ENCODE measurements at regions not wholly inside any gene's neighbourhood (a gene's known extent, or its start where the extent isn't known, plus 50 kb on each side); places are given as distances from the start of the nearest gene placed in this dataset.

DNA sequence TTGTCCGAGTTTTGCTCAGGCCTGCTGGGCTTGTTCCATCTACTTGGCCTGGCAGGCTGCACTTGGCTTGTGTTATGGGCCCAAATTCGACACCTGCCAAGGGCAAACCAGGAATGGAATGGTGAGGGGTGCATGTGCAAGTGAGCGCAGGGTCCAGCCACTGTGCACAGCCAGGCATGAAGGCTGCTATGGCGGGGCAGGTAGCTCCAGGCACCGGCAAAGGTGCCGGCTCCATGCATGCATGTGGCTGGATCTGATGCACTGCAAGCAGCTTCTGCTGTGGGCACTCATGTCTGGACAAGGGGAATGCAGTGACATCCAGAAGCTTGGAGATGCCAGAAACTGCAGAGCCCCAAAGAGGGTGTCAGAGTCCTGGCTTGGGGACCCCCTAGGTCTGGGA is 463.0 kb downstream of the EPHA3 start:
- no peak for DNase-seq
- H4K8ac ChIP-seq (ENCODE audit: low read depth, low read length): no peak overlapping the region
- no peak overlapping the region for H3K23ac ChIP-seq (ENCODE audit: low read length)
- no CpG with 5 or more reads among the region's 6 CpGs for WGBS (ENCODE audit: extremely low coverage, insufficient coverage, low lambda C conversion rate)
- H2BK120ac ChIP-seq (ENCODE audit: low read depth, low read length): no peak overlapping the region
- no peak overlapping the region for H3K18ac ChIP-seq (ENCODE audit: low read length)
- no peak overlapping the region for H3K9ac ChIP-seq (ENCODE audit: low read length)
- no peak overlapping the region for H2AK5ac ChIP-seq (ENCODE audit: low read length)
- H3K4me3 ChIP-seq (ENCODE audit: low read length): no peak overlapping the region
- no peak overlapping the region for H4K5ac ChIP-seq (ENCODE audit: low read length)
- H3K4ac ChIP-seq (ENCODE audit: low read depth, low read length): no peak overlapping the region
- H3K36me3 ChIP-seq (ENCODE audit: control insufficient read depth, insufficient read depth, low read length): no peaks in the 10 kb centered on the region
- H3K27me3 ChIP-seq (ENCODE audit: insufficient read depth, low read length, poor library complexity): no peaks in the 10 kb centered on the region
- H2BK5ac ChIP-seq (ENCODE audit: low read length): no peak overlapping the region
- no peak overlapping the region for H2BK15ac ChIP-seq (replicated peaks; ENCODE audit: low read depth)
- no peaks in the 10 kb centered on the region for H3K79me2 ChIP-seq (ENCODE audit: control insufficient read depth, insufficient read depth, low read length)
- H3K4me1 ChIP-seq (ENCODE audit: control insufficient read depth, low read depth, low read length): no peaks in the 10 kb centered on the region
- H3K27ac ChIP-seq (ENCODE audit: low read depth, low read length): no peak overlapping the region
- no peaks in the 10 kb centered on the region for H3K79me1 ChIP-seq (ENCODE audit: low read length)
- no peak overlapping the region for H3K56ac ChIP-seq (ENCODE audit: low read length)
- H3K4me2 ChIP-seq (ENCODE audit: low read length): no peak overlapping the region

DNA sequence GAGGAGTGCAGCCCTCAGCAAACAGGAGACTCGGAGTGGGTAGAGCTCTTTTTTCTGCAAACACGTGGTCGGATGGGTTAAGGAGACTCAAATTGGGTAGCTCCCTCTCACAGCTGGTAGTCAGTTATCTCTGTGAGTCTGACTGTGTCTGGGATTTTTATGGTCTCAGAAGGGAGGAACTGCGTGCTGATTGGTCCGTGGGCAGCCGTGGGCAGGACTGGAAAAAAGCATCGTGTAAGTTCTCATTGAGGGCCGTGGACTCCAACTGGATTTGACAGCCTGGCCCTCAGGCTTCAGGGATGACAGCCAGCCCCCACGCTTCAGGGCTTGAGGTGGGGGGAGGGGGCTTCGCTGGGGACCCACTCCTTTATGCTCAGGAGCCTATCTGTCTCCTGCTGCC is 463.9 kb downstream of the EPHA3 start:
- Histone ChIP-seq H3K79me1 (ENCODE audit: low read length) (no peaks in the 10 kb centered on the region), H3K23ac (ENCODE audit: low read length) (no peak overlapping the region), H2BK15ac (replicated peaks; ENCODE audit: low read depth) (no peak overlapping the region), H3K27ac (ENCODE audit: low read depth, low read length) (no peak overlapping the region), H2BK120ac (ENCODE audit: low read depth, low read length) (no peak overlapping the region), H4K5ac (ENCODE audit: low read length) (no peak overlapping the region), H2BK5ac (ENCODE audit: low read length) (no peak overlapping the region), H4K8ac (ENCODE audit: low read depth, low read length) (no peak overlapping the region), H2AK5ac (ENCODE audit: low read length) (no peak overlapping the region), H3K4me3 (ENCODE audit: low read length) (no peak overlapping the region), H3K36me3 (ENCODE audit: control insufficient read depth, insufficient read depth, low read length) (no peaks in the 10 kb centered on the region), H3K79me2 (ENCODE audit: control insufficient read depth, insufficient read depth, low read length) (no peaks in the 10 kb centered on the region), H3K4me1 (ENCODE audit: control insufficient read depth, low read depth, low read length) (no peaks in the 10 kb centered on the region), H3K9ac (ENCODE audit: low read length) (no peak overlapping the region), H3K4me2 (ENCODE audit: low read length) (no peak overlapping the region), H3K4ac (ENCODE audit: low read depth, low read length) (no peak overlapping the region), H3K27me3 (ENCODE audit: insufficient read depth, low read length, poor library complexity) (no peaks in the 10 kb centered on the region), H3K18ac (ENCODE audit: low read length) (no peak overlapping the region), H3K56ac (ENCODE audit: low read length) (no peak overlapping the region)
- DNase-seq: no peak
- WGBS (ENCODE audit: extremely low coverage, insufficient coverage, low lambda C conversion rate): no CpG with 5 or more reads among the region's 10 CpGs

DNA sequence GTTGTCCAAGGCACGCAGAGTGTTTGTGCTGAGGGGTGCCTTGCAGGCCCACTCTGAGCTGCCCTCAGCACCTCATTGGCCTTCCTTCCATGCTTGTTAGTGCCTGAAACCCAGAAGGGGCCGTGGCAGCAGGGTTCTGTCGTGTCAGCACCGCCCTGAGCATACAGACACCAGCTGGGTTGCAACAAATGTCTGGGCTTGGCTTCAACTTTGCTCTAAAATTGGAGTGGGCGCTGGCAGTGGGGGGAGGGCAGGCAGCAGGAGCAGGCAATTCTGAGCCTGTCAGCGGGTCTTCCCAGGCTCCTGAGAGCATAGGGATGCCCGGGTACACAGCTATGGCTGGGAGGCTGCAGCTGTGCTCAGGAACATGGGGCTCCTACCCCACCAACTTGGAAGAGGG is 464.3 kb downstream of the EPHA3 start:
- Histone ChIP-seq H3K36me3 (ENCODE audit: control insufficient read depth, insufficient read depth, low read length) (no peaks in the 10 kb centered on the region), H3K9ac (ENCODE audit: low read length) (no peak overlapping the region), H3K4me3 (ENCODE audit: low read length) (no peak overlapping the region), H2BK5ac (ENCODE audit: low read length) (no peak overlapping the region), H2BK120ac (ENCODE audit: low read depth, low read length) (no peak overlapping the region), H3K4me1 (ENCODE audit: control insufficient read depth, low read depth, low read length) (no peaks in the 10 kb centered on the region), H3K79me1 (ENCODE audit: low read length) (no peaks in the 10 kb centered on the region), H3K4ac (ENCODE audit: low read depth, low read length) (no peak overlapping the region), H3K79me2 (ENCODE audit: control insufficient read depth, insufficient read depth, low read length) (no peaks in the 10 kb centered on the region), H4K8ac (ENCODE audit: low read depth, low read length) (no peak overlapping the region), H3K27me3 (ENCODE audit: insufficient read depth, low read length, poor library complexity) (no peaks in the 10 kb centered on the region), H3K23ac (ENCODE audit: low read length) (no peak overlapping the region), H3K27ac (ENCODE audit: low read depth, low read length) (no peak overlapping the region), H4K5ac (ENCODE audit: low read length) (no peak overlapping the region), H3K56ac (ENCODE audit: low read length) (no peak overlapping the region), H3K18ac (ENCODE audit: low read length) (no peak overlapping the region), H2BK15ac (replicated peaks; ENCODE audit: low read depth) (no peak overlapping the region), H3K4me2 (ENCODE audit: low read length) (no peak overlapping the region), H2AK5ac (ENCODE audit: low read length) (no peak overlapping the region)
- no CpG with 5 or more reads among the region's 7 CpGs for WGBS (ENCODE audit: extremely low coverage, insufficient coverage, low lambda C conversion rate)
- no peak for DNase-seq

DNA sequence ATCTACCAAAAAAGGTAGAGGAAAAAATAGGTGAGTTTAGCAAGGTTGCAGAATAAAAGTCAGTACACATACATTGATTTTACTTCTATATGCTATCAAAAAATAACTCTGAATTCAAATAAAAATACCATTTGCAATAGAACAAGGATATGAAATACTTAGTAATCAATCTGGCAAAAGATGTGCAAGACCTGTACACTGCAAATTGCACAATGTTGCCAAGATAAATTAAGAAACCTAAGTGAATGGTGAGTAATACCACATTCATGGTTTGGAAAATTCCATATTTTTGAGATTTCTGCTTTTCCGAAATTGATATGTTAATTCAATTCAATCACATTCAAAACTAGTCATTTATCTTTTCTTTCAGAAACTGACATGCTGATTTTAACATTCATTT is 464.8 kb downstream of the EPHA3 start:
- Histone ChIP-seq H3K79me2 (ENCODE audit: control insufficient read depth, insufficient read depth, low read length) (no peaks in the 10 kb centered on the region), H2AK5ac (ENCODE audit: low read length) (no peak overlapping the region), H3K9ac (ENCODE audit: low read length) (no peak overlapping the region), H3K27me3 (ENCODE audit: insufficient read depth, low read length, poor library complexity) (no peaks in the 10 kb centered on the region), H2BK120ac (ENCODE audit: low read depth, low read length) (no peak overlapping the region), H3K4me2 (ENCODE audit: low read length) (no peak overlapping the region), H3K4ac (ENCODE audit: low read depth, low read length) (no peak overlapping the region), H3K56ac (ENCODE audit: low read length) (no peak overlapping the region), H3K36me3 (ENCODE audit: control insufficient read depth, insufficient read depth, low read length) (no peaks in the 10 kb centered on the region), H2BK15ac (replicated peaks; ENCODE audit: low read depth) (no peak overlapping the region), H3K18ac (ENCODE audit: low read length) (no peak overlapping the region), H3K27ac (ENCODE audit: low read depth, low read length) (no peak overlapping the region), H4K8ac (ENCODE audit: low read depth, low read length) (no peak overlapping the region), H3K79me1 (ENCODE audit: low read length) (no peaks in the 10 kb centered on the region), H3K4me3 (ENCODE audit: low read length) (no peak overlapping the region), H3K23ac (ENCODE audit: low read length) (no peak overlapping the region), H2BK5ac (ENCODE audit: low read length) (no peak overlapping the region), H3K4me1 (ENCODE audit: control insufficient read depth, low read depth, low read length) (no peaks in the 10 kb centered on the region), H4K5ac (ENCODE audit: low read length) (no peak overlapping the region)
- WGBS (ENCODE audit: extremely low coverage, insufficient coverage, low lambda C conversion rate): no CpG with 5 or more reads among the region's 1 CpG
- DNase-seq: no peak

DNA sequence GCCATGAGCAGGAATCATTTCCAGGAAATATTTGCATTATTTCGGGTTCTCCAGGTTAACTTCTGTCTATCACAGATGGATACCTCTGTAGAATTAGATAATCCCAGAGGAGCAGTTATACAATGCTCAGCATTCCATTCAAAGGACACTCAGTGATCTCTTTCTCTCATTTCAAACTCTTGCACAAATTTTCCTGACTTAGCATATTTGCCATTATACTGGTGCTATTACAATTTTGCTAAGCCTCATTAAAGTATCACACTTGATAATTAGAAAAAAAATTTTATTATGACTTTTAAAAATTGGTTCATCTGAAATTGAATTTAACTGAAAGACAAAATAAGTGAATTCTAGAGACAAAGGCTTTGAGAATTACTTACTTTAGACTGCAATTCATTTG is 469.0 kb downstream of the EPHA3 start:
- H3K18ac ChIP-seq (ENCODE audit: low read length): no peak overlapping the region
- H3K9ac ChIP-seq (ENCODE audit: low read length): no peak overlapping the region
- no peaks in the 10 kb centered on the region for H3K79me1 ChIP-seq (ENCODE audit: low read length)
- H3K27me3 ChIP-seq (ENCODE audit: insufficient read depth, low read length, poor library complexity): no peaks in the 10 kb centered on the region
- H3K36me3 ChIP-seq (ENCODE audit: control insufficient read depth, insufficient read depth, low read length): no peaks in the 10 kb centered on the region
- no peak for DNase-seq
- H3K27ac ChIP-seq (ENCODE audit: low read depth, low read length): no peak overlapping the region
- H2BK5ac ChIP-seq (ENCODE audit: low read length): no peak overlapping the region
- H4K5ac ChIP-seq (ENCODE audit: low read length): no peak overlapping the region
- H3K4me3 ChIP-seq (ENCODE audit: low read length): no peak overlapping the region
- no peak overlapping the region for H3K23ac ChIP-seq (ENCODE audit: low read length)
- no peak overlapping the region for H2BK15ac ChIP-seq (replicated peaks; ENCODE audit: low read depth)
- H3K79me2 ChIP-seq (ENCODE audit: control insufficient read depth, insufficient read depth, low read length): no peaks in the 10 kb centered on the region
- no peak overlapping the region for H2BK120ac ChIP-seq (ENCODE audit: low read depth, low read length)
- H3K4me1 ChIP-seq (ENCODE audit: control insufficient read depth, low read depth, low read length): peaks cover 1% of the 10 kb centered on the region
- no peak overlapping the region for H3K56ac ChIP-seq (ENCODE audit: low read length)
- WGBS (ENCODE audit: extremely low coverage, insufficient coverage, low lambda C conversion rate): no CpG with 5 or more reads among the region's 1 CpG
- no peak overlapping the region for H3K4me2 ChIP-seq (ENCODE audit: low read length)
- no peak overlapping the region for H2AK5ac ChIP-seq (ENCODE audit: low read length)
- H3K4ac ChIP-seq (ENCODE audit: low read depth, low read length): no peak overlapping the region
- no peak overlapping the region for H4K8ac ChIP-seq (ENCODE audit: low read depth, low read length)

DNA sequence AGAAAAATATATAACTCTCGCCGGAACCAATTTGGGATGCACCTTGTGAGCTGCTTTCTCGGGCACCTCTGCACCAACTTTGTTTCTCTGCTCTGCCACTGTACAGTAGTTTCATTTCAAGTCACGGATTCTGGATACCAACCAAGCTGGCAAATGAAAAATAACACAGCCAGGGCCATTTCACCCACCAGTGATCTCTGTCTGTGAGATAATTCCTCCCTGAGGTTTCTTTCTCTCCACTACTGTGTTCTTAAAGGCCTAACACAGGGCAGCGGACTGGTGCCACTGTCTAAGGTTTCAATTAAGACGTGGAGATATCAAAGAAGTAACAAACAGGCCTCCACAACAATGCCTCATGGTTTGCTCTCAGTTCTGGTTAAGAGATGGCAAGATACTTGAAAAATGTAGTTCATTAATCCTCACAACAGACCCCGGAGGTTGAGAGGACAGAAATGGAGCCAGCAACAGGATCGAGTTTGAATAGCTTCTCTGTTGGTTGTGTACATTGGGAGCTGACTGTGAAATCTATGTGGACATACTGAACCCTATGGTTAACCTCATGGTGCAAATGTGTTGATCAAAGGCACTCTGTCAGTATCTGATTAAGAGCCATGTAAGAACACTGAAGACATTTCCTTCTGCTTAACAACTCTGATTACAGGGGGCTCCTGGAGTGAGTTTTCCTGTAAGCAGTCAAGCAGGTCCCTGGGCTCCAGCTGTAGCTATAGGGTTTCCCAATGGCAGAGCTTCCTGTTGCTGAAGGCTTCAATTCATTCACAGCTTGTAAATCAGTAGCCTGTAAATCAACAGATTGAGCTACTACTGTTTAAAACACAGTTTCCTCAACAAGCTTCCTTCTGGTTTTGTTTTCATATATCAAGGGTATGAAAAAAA is 470.5 kb downstream of the EPHA3 start:
- no CpG with 5 or more reads among the region's 8 CpGs for WGBS (ENCODE audit: extremely low coverage, insufficient coverage, low lambda C conversion rate)

More for the DNA sequence above, 470.5 kb downstream of the EPHA3 start:
- Histone ChIP-seq H4K8ac (ENCODE audit: low read depth, low read length) (no peak overlapping the region), H2BK120ac (ENCODE audit: low read depth, low read length) (no peak overlapping the region), H3K18ac (ENCODE audit: low read length) (no peak overlapping the region), H3K36me3 (ENCODE audit: control insufficient read depth, insufficient read depth, low read length) (no peaks in the 10 kb centered on the region), H3K79me1 (ENCODE audit: low read length) (no peaks in the 10 kb centered on the region), H3K4ac (ENCODE audit: low read depth, low read length) (no peak overlapping the region), H3K56ac (ENCODE audit: low read length) (no peak overlapping the region), H3K79me2 (ENCODE audit: control insufficient read depth, insufficient read depth, low read length) (no peaks in the 10 kb centered on the region), H4K5ac (ENCODE audit: low read length) (no peak overlapping the region), H2AK5ac (ENCODE audit: low read length) (no peak overlapping the region), H3K9ac (ENCODE audit: low read length) (no peak overlapping the region), H2BK5ac (ENCODE audit: low read length) (no peak overlapping the region), H3K27ac (ENCODE audit: low read depth, low read length) (no peak overlapping the region), H2BK15ac (replicated peaks; ENCODE audit: low read depth) (no peak overlapping the region), H3K4me3 (ENCODE audit: low read length) (no peak overlapping the region), H3K4me1 (ENCODE audit: control insufficient read depth, low read depth, low read length) (peaks cover 1% of the 10 kb centered on the region), H3K4me2 (ENCODE audit: low read length) (no peak overlapping the region), H3K27me3 (ENCODE audit: insufficient read depth, low read length, poor library complexity) (no peaks in the 10 kb centered on the region), H3K23ac (ENCODE audit: low read length) (no peak overlapping the region)
- peak; percentile 87 for DNase-seq
